ENCODE measurements at regions not wholly inside any gene's neighbourhood (a gene's known extent, or its start where the extent isn't known, plus 50 kb on each side); places are given as distances from the start of the nearest gene placed in this dataset.

DNA sequence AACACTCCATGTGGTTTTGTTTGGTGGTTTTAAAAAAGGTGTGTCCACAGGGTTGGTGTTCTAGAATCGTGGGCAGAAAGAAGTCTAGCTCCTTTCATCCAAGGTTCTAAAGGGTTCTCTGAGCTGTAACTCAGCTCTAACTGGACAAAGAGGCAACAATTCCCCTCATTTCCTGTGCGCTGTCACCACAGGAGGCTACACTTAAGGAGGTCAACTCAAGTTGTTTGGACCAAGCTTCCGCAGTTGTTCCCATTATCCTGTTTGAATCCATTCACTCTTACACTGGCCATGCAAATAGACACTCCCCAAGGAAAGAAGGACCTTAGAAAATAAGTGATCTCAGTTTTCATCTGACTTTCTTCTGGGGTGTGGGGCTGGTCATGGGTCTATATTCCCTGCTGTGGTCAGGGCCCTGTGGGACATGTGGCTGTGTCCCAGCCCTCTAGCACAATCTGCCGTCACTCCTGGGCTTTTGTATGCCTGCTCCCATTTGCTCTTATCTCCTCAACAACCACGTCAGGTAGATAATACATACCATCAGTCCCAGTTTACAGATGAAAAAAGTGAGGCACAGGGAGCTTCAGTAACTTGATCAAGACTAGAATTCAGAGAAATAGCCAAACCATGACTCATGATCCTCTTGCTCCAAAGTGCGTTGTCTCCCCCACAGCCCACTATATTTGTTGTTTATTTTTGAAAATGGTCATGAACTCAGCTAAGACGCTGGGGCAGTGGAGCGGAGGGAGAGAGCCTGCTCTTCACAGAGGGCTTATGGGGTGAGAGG, 103.6 kb downstream of the RHOU start:
- TF ChIP-seq, protein P1, sequence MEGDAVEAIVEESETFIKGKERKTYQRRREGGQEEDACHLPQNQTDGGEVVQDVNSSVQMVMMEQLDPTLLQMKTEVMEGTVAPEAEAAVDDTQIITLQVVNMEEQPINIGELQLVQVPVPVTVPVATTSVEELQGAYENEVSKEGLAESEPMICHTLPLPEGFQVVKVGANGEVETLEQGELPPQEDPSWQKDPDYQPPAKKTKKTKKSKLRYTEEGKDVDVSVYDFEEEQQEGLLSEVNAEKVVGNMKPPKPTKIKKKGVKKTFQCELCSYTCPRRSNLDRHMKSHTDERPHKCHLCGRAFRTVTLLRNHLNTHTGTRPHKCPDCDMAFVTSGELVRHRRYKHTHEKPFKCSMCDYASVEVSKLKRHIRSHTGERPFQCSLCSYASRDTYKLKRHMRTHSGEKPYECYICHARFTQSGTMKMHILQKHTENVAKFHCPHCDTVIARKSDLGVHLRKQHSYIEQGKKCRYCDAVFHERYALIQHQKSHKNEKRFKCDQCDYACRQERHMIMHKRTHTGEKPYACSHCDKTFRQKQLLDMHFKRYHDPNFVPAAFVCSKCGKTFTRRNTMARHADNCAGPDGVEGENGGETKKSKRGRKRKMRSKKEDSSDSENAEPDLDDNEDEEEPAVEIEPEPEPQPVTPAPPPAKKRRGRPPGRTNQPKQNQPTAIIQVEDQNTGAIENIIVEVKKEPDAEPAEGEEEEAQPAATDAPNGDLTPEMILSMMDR (IDR thresholded peaks at IDR 0.05), result no peak
- TF ChIP-seq POLR2A (IDR thresholded peaks at IDR 0.05), result no peak
- no peak overlapping the region for H3K4me3 ChIP-seq
- H3K4me1 ChIP-seq, result peaks cover 0 to 29% (median 15%) of the 10 kb centered on the region in 4 donors
- no peaks in the 10 kb centered on the region for H3K36me3 ChIP-seq
- no peaks in the 10 kb centered on the region for H3K27me3 ChIP-seq
- intact Hi-C loops (cut with DNase I), result no loop called here
- DNase-seq (no peak), ATAC-seq (no peak)
- H3K27ac ChIP-seq, result peak overlapping the region; percentile 84 to 91 (median 90)
- no peaks in the 10 kb centered on the region for H3K9me3 ChIP-seq
- WGBS (ENCODE audit: insufficient coverage, low coverage, low lambda C conversion rate, missing lambda C conversion rate), result 59% methylated on average over 8 of the region's 8 CpGs

DNA sequence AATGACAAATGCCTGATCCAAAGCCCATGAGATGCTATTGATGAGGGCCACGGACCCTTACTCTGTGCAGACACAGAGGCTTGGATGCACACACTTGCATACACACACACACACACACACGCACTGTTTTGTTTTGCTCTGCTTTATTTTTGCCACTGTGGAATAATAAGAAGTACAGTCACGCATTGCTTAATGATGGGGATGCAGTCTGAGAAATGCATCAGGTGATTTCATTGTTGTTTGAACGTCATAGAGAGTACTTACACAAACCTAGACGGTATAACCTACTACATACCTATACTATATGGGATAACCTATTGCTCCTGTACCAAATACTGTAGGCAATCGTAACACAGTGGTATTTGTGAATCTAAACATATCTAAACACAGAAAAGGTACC, 104.4 kb downstream of the RHOU start:
- H3K4me3 ChIP-seq, result no peak overlapping the region
- H3K9me3 ChIP-seq, result no peaks in the 10 kb centered on the region
- H3K27ac ChIP-seq, result peak overlapping the region in 2 of 3 donors; percentile 90 to 91
- no peak for ATAC-seq
- no peak for TF ChIP-seq POLR2A (IDR thresholded peaks at IDR 0.05)
- TF ChIP-seq, protein P1 (IDR thresholded peaks at IDR 0.05), result no peak
- no peaks in the 10 kb centered on the region for H3K36me3 ChIP-seq
- H3K4me1 ChIP-seq, result peaks cover 0 to 29% (median 15%) of the 10 kb centered on the region in 4 donors
- intact Hi-C loops (cut with DNase I), result no loop called here
- no peaks in the 10 kb centered on the region for H3K27me3 ChIP-seq
- no peak for DNase-seq
- 70% methylated on average over 6 of the region's 6 CpGs for WGBS (ENCODE audit: insufficient coverage, low coverage, low lambda C conversion rate, missing lambda C conversion rate)

DNA sequence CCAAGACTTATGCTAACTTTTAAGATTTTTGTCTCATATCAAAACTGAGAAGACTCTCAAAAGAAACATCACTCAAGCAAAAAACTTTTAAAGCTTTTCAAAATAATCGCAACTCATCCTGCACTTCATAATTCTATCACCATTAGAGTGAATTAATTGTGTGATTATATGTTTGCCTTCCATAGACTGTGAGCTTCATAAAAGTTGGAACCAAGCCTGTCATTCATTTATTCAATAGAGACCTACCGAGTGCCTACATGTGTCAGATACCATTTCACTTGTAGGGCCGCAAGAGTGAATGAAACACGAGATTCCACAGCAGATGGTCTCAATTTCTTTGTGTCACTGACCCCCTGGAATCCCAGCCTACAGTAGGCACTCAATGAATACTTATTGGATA, 106.4 kb downstream of the RHOU start:
- TF ChIP-seq, protein P1 (IDR thresholded peaks at IDR 0.05), result no peak
- no peak for TF ChIP-seq POLR2A (IDR thresholded peaks at IDR 0.05)
- intact Hi-C loops (cut with DNase I), result no loop called here
- peaks cover 0 to 21% (median 10%) of the 10 kb centered on the region in 4 donors for H3K4me1 ChIP-seq
- H3K4me3 ChIP-seq, result no peak overlapping the region
- DNase-seq (no peak), ATAC-seq (no peak)
- no peaks in the 10 kb centered on the region for H3K36me3 ChIP-seq
- WGBS (ENCODE audit: insufficient coverage, low coverage, low lambda C conversion rate, missing lambda C conversion rate), result 89% methylated on average over 4 of the region's 4 CpGs
- H3K27me3 ChIP-seq, result no peaks in the 10 kb centered on the region
- H3K9me3 ChIP-seq, result no peaks in the 10 kb centered on the region
- no peak overlapping the region for H3K27ac ChIP-seq

DNA sequence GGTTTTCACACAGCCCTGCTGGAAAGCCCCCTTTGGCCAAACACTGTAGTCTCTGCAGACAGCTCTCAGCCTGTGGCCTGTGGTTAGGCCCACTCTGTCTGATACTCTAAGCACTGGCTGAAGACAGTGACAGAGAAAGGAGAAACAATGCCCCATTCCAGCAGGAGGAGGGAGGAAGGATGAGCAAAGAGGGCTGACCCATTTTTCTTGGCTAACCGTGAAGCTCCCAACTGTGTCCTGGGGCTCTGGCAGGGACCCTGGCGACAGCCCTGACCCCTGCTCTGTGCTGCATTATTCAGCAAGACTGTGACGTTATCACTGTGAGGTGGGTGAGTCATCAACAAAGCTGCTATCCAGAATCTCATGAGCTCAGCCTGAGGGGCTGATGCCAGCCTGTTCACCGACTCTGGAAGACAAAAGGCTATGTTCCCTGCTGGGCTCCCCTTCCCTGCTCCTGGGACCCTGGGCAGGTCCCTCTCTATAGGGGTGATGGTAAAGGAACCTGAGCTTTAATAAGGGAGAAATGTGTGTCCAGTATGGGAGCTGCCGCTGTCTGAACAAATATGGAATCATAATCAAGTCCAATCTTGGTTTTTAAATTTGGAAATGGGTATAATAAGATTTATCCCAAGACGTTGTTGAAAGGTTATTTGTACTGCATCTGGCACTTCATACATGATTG, 107.0 kb downstream of the RHOU start:
- Histone ChIP-seq H3K27me3 (no peaks in the 10 kb centered on the region), H3K4me1 (peaks cover 0 to 15% (median 8%) of the 10 kb centered on the region in 4 donors), H3K9me3 (no peaks in the 10 kb centered on the region), H3K4me3 (no peak overlapping the region), H3K27ac (no peak overlapping the region), H3K36me3 (no peaks in the 10 kb centered on the region)
- intact Hi-C loops (cut with DNase I), result no loop called here
- ATAC-seq (peak in 2 of 4 donors; percentile 3 to 70), DNase-seq (peak in 1 of 3 donors; percentile 72)
- TF ChIP-seq, protein P1 (IDR thresholded peaks at IDR 0.05), result no peak
- no peak for TF ChIP-seq POLR2A (IDR thresholded peaks at IDR 0.05)
- WGBS (ENCODE audit: insufficient coverage, low coverage, low lambda C conversion rate, missing lambda C conversion rate), result 91% methylated on average over 2 of the region's 6 CpGs

Data from right lobe of liver (tissue), 6 donors.